ENCODE measurements at regions not wholly inside any gene's neighbourhood (a gene's known extent, or its start where the extent isn't known, plus 50 kb on each side); places are given as distances from the start of the nearest gene placed in this dataset.

GRCh38 chr3:481111-481510, 284.5 kb downstream of the CHL1 start:
- 56% methylated on average over 3 of the region's 3 CpGs for WGBS (ENCODE audit: low lambda C conversion rate, missing lambda C conversion rate)
- DNase-seq (ENCODE audit: low spot score) = no peak
- Histone ChIP-seq H4K20me1 (ENCODE audit: insufficient read depth, poor library complexity, severe bottlenecking) (no peaks in the 10 kb centered on the region), H3K27ac (no peak overlapping the region), H3K79me2 (no peaks in the 10 kb centered on the region), H2AFZ (no peak overlapping the region), H3K4me3 (no peak overlapping the region), H3K4me2 (no peak overlapping the region), H3K4me1 (ENCODE audit: insufficient read depth) (no peaks in the 10 kb centered on the region), H3K36me3 (replicated peaks; ENCODE audit: insufficient read depth, low read depth) (no peaks in the 10 kb centered on the region), H3K27me3 (no peaks in the 10 kb centered on the region), H3K9me2 (replicated peaks; ENCODE audit: insufficient read depth) (no peaks in the 10 kb centered on the region), H3K9me3 (ENCODE audit: low read depth) (no peaks in the 10 kb centered on the region)
- TF ChIP-seq EZH2 (IDR thresholded peaks at IDR 0.05; ENCODE audit: borderline replicate concordance) (no peak), EZH2phosphoT487 (IDR thresholded peaks at IDR 0.05; ENCODE audit: low read depth, severe bottlenecking, unreplicated experiment) (no peak)
- TF ChIP-seq, protein P1, sequence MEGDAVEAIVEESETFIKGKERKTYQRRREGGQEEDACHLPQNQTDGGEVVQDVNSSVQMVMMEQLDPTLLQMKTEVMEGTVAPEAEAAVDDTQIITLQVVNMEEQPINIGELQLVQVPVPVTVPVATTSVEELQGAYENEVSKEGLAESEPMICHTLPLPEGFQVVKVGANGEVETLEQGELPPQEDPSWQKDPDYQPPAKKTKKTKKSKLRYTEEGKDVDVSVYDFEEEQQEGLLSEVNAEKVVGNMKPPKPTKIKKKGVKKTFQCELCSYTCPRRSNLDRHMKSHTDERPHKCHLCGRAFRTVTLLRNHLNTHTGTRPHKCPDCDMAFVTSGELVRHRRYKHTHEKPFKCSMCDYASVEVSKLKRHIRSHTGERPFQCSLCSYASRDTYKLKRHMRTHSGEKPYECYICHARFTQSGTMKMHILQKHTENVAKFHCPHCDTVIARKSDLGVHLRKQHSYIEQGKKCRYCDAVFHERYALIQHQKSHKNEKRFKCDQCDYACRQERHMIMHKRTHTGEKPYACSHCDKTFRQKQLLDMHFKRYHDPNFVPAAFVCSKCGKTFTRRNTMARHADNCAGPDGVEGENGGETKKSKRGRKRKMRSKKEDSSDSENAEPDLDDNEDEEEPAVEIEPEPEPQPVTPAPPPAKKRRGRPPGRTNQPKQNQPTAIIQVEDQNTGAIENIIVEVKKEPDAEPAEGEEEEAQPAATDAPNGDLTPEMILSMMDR (IDR thresholded peaks at IDR 0.05; ENCODE audit: poor library complexity) = no peak

DNA sequence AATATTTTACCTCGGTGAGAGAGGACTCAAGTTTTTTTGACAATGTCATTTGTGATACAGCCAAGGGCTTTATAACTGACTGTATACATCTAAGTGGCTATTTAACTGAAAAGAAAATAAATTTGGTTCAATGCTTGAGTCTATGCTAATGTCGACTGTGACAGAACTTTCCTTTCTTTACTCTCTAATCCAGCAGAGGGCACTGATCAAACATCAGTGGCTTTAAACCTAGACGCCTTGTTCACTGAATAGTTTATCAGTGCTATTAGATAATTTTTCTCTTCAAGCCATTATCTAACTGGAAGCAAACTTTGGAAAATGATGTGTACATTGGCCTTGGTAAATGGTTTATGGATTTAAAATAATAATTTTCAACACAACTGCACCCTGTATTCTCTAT, 285.1 kb downstream of the CHL1 start:
- H3K4me2 ChIP-seq = no peak overlapping the region
- no peak overlapping the region for H3K27ac ChIP-seq
- H3K9me3 ChIP-seq (ENCODE audit: low read depth) = no peaks in the 10 kb centered on the region

DNA sequence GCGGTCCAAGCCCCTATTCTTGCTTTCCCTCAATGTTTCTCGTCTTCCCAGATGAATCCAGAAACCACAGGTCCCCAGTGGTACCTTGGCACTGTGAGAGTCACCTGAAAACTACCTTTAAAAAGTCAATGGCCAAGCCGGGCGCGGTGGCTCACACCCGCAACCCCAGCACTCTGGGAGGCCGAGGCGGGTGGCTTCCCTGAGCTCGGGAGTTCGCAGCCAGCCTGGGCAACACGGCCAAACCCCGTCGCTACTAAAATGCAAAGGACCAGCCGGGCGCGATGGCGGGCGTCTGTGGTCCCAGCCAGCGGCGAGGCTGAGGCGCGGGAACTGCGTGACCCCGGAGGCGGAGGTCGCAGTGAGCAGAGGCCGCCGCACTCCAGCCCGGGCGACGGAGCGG, 285.9 kb downstream of the CHL1 start:
- H2AFZ ChIP-seq = no peak overlapping the region
- H3K27me3 ChIP-seq = no peaks in the 10 kb centered on the region
- no peaks in the 10 kb centered on the region for H3K36me3 ChIP-seq (replicated peaks; ENCODE audit: insufficient read depth, low read depth)
- no peaks in the 10 kb centered on the region for H3K4me1 ChIP-seq (ENCODE audit: insufficient read depth)
- H4K20me1 ChIP-seq (ENCODE audit: insufficient read depth, poor library complexity, severe bottlenecking) = no peaks in the 10 kb centered on the region
- no peaks in the 10 kb centered on the region for H3K79me2 ChIP-seq
- 96% methylated on average over 13 of the region's 32 CpGs for WGBS (ENCODE audit: low lambda C conversion rate, missing lambda C conversion rate)
- no peak for DNase-seq (ENCODE audit: low spot score)
- TF ChIP-seq EZH2phosphoT487 (IDR thresholded peaks at IDR 0.05; ENCODE audit: low read depth, severe bottlenecking, unreplicated experiment) (no peak), EZH2 (IDR thresholded peaks at IDR 0.05; ENCODE audit: borderline replicate concordance) (no peak)
- TF ChIP-seq, protein P1 (IDR thresholded peaks at IDR 0.05; ENCODE audit: poor library complexity) = no peak
- H3K9me3 ChIP-seq (ENCODE audit: low read depth) = no peaks in the 10 kb centered on the region
- no peak overlapping the region for H3K27ac ChIP-seq
- H3K4me3 ChIP-seq = no peak overlapping the region
- H3K9me2 ChIP-seq (replicated peaks; ENCODE audit: insufficient read depth) = no peaks in the 10 kb centered on the region
- H3K4me2 ChIP-seq = no peak overlapping the region

More for the DNA sequence above, 285.1 kb downstream of the CHL1 start:
- Histone ChIP-seq H2AFZ (no peak overlapping the region), H3K36me3 (replicated peaks; ENCODE audit: insufficient read depth, low read depth) (no peaks in the 10 kb centered on the region), H3K4me3 (no peak overlapping the region), H4K20me1 (ENCODE audit: insufficient read depth, poor library complexity, severe bottlenecking) (no peaks in the 10 kb centered on the region), H3K79me2 (no peaks in the 10 kb centered on the region), H3K27me3 (no peaks in the 10 kb centered on the region), H3K4me1 (ENCODE audit: insufficient read depth) (no peaks in the 10 kb centered on the region), H3K9me2 (replicated peaks; ENCODE audit: insufficient read depth) (no peaks in the 10 kb centered on the region)
- 19% methylated on average over 3 of the region's 3 CpGs for WGBS (ENCODE audit: low lambda C conversion rate, missing lambda C conversion rate)
- peak; percentile 25 for DNase-seq (ENCODE audit: low spot score)
- TF ChIP-seq, protein P1 (IDR thresholded peaks at IDR 0.05; ENCODE audit: poor library complexity) = peak; percentile 53
- no peak for TF ChIP-seq EZH2phosphoT487 (IDR thresholded peaks at IDR 0.05; ENCODE audit: low read depth, severe bottlenecking, unreplicated experiment)

DNA sequence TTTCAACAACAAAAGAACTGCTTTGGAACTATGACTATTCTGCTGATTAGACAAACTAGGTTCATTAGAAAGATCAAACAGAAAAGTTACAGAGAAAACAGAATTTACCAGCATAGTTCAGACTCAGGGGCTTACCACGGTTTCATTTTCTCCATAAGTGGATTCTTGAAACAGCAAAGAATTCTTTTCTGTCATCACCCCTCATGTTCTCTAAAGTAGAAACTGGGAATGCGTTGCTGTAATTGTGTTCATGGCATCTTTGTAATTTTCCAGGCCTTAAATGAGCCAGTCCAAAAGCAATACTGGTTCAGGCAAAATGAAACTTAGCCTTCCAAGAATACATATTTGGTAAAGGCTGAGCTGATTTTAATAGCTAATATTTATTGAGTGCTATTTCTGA, 287.8 kb downstream of the CHL1 start:
- TF ChIP-seq EZH2phosphoT487 (IDR thresholded peaks at IDR 0.05; ENCODE audit: low read depth, severe bottlenecking, unreplicated experiment) = no peak
- TF ChIP-seq, protein P1 (IDR thresholded peaks at IDR 0.05; ENCODE audit: poor library complexity) = no peak
- no peak for TF ChIP-seq EZH2 (IDR thresholded peaks at IDR 0.05; ENCODE audit: borderline replicate concordance)

More for the DNA sequence above, 287.8 kb downstream of the CHL1 start:
- no peak overlapping the region for H3K4me3 ChIP-seq
- H3K79me2 ChIP-seq = no peaks in the 10 kb centered on the region
- H3K27ac ChIP-seq = no peak overlapping the region
- no peaks in the 10 kb centered on the region for H3K36me3 ChIP-seq (replicated peaks; ENCODE audit: insufficient read depth, low read depth)
- no peak overlapping the region for H2AFZ ChIP-seq
- no peaks in the 10 kb centered on the region for H3K9me2 ChIP-seq (replicated peaks; ENCODE audit: insufficient read depth)
- WGBS (ENCODE audit: low lambda C conversion rate, missing lambda C conversion rate) = 51% methylated on average over 2 of the region's 2 CpGs
- no peak overlapping the region for H3K4me2 ChIP-seq
- H3K27me3 ChIP-seq = no peaks in the 10 kb centered on the region
- H3K4me1 ChIP-seq (ENCODE audit: insufficient read depth) = no peaks in the 10 kb centered on the region
- no peak for DNase-seq (ENCODE audit: low spot score)
- no peaks in the 10 kb centered on the region for H4K20me1 ChIP-seq (ENCODE audit: insufficient read depth, poor library complexity, severe bottlenecking)
- H3K9me3 ChIP-seq (ENCODE audit: low read depth) = no peaks in the 10 kb centered on the region
